ENCODE measurements at regions not wholly inside any gene's neighbourhood (a gene's known extent, or its start where the extent isn't known, plus 50 kb on each side); places are given as distances from the start of the nearest gene placed in this dataset.
A peak's percentile ranks its signal among the peaks of the same experiment; 100 is the strongest.

DNA sequence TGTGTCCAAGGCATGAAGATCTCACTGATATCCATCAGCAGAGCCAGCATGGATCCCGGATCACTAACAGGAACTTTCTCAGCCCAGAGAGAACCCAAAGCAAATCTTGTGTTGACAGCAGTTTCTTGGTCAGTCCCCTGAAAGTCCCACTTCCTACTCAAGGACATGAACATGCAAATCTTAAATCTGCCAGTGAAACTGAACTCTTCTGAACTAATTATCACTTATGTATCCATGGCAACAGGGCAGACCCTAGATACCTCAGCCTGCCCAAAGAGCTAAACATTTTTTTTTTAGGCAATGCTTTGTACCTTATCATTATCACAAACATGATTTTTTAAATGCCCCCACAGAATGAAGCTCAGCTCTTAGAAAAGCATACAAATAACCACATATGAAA lies 127.8 kb upstream of the DDX18 start:
- ATAC-seq (ENCODE audit: low read depth), result no peak

DNA sequence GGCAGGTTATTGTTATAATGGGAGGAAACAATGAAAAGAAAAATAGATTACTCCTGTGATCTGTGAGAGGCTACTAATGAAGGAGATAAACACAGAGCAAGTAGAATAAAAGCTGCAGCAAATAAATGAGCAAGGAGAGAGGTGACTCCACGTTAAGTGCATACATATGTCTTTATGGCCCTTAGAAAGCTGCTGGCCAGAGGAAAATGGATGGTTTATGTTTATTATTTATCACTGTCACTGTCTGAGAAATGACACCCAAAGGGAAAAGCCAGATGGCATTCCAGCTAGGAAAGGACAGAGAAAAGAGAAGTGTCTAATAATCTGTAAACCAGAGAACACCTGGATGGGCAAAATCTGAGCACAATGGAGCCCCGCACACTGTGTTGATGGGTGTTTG lies 122.9 kb upstream of the DDX18 start:
- POLR2A ChIA-PET, result no interaction called here
- Mint-ChIP-seq H3K27me3 (peaks cover 6% of the 10 kb centered on the region), H3K9me3 (no peaks in the 10 kb centered on the region), H3K4me3 (no peak overlapping the region), H3K36me3 (no peaks in the 10 kb centered on the region), H3K4me1 (no peaks in the 10 kb centered on the region), H3K27ac (no peak overlapping the region)
- DNase-seq (no peak), ATAC-seq (ENCODE audit: low read depth) (no peak)

More for the DNA sequence above, 127.8 kb upstream of the DDX18 start:
- no peak for DNase-seq
- H3K36me3 Mint-ChIP-seq, result no peaks in the 10 kb centered on the region
- H3K4me1 Mint-ChIP-seq, result no peaks in the 10 kb centered on the region
- POLR2A ChIA-PET, result no interaction called here
- no peak overlapping the region for H3K4me3 Mint-ChIP-seq
- peaks cover 11% of the 10 kb centered on the region for H3K27me3 Mint-ChIP-seq
- no peak overlapping the region for H3K27ac Mint-ChIP-seq
- H3K9me3 Mint-ChIP-seq, result no peaks in the 10 kb centered on the region

DNA sequence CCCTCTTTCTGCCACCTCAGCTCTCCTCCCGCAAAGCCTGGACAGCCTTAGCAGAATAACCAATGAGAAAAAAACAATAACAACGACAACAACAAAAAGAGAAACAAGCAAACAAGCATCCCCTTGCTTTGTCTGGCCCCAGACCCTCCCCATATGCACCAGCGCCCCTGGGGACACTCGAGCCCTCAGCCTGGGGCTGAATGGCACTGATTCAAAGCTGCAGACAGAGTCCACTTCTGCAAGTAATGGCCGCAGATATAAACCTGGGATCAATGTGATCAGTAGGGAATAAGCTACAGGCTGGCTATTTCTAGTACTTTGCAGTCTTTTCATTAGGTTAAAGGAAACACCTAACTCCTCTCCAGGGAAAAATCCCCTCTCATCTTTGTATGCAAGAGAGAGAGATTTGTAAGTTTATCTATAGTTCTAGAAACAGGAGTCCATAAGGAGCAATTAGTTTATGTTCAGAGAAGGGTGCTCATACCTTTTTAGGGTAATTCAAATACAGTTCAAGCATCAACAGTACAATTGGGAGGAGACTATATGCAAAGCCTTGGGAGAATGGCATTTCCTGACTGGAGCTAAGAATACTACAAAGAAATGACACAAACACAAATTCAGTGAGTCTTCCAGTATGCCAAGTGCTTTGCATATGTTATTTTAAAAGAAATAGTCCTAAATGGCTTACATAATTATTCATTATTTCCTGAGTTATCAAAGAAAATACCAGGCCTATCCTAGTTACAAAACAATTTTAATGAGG lies 122.3 kb upstream of the DDX18 start:
- DNase-seq, result no peak
- H3K9me3 Mint-ChIP-seq, result no peaks in the 10 kb centered on the region
- H3K4me3 Mint-ChIP-seq, result no peak overlapping the region
- no peak for ATAC-seq (ENCODE audit: low read depth)
- no peaks in the 10 kb centered on the region for H3K4me1 Mint-ChIP-seq
- no peaks in the 10 kb centered on the region for H3K36me3 Mint-ChIP-seq
- H3K27ac Mint-ChIP-seq, result no peak overlapping the region
- peaks cover 6% of the 10 kb centered on the region for H3K27me3 Mint-ChIP-seq
- POLR2A ChIA-PET, result no interaction called here

DNA sequence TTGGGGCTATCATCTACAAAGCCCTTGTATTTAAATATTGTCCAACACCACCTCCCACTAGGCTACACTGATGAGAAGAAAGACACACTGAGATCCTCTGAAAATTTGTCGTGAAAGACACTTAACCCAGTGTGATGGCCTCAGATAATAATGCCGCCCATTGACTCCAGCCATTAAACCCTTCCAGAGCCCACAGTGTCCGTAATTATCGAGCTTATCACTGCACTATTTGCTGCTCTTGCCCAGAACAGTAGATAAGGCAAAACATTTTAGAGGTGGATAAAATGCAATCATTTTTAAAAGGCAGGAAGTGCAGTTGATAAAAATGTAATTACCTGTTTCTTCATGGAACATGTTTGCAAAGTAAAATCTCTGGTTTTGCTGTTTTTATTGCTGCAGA lies 121.3 kb upstream of the DDX18 start:
- Mint-ChIP-seq H3K4me1 (no peaks in the 10 kb centered on the region), H3K4me3 (no peak overlapping the region), H3K27me3 (peaks cover 6% of the 10 kb centered on the region), H3K9me3 (no peaks in the 10 kb centered on the region), H3K27ac (no peak overlapping the region), H3K36me3 (no peaks in the 10 kb centered on the region)
- no peak for DNase-seq
- no peak for ATAC-seq (ENCODE audit: low read depth)
- POLR2A ChIA-PET, result no interaction called here

DNA sequence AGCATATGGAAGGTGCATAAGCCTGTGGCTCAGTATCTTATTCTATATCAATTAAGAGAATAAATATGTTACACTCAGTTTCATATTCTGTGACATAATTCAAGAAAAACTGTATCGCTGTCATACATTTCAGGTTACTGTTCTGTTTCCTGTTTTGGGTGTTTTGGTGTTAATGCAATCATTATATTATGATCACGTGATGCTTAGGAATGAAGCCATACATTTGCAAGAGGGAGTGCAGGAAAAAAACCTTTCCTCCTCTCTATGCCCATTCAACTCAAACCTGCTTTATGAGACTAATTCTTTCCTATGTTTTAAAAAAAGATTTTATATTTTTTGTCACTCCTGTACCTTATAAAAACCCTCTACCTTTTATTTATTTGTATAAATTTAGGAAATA lies 120.8 kb upstream of the DDX18 start:
- Mint-ChIP-seq H3K9me3 (no peaks in the 10 kb centered on the region), H3K27ac (no peak overlapping the region), H3K4me1 (no peaks in the 10 kb centered on the region), H3K4me3 (no peak overlapping the region), H3K27me3 (peaks cover 6% of the 10 kb centered on the region), H3K36me3 (no peaks in the 10 kb centered on the region)
- DNase-seq (no peak), ATAC-seq (ENCODE audit: low read depth) (no peak)
- POLR2A ChIA-PET, result no interaction called here

DNA sequence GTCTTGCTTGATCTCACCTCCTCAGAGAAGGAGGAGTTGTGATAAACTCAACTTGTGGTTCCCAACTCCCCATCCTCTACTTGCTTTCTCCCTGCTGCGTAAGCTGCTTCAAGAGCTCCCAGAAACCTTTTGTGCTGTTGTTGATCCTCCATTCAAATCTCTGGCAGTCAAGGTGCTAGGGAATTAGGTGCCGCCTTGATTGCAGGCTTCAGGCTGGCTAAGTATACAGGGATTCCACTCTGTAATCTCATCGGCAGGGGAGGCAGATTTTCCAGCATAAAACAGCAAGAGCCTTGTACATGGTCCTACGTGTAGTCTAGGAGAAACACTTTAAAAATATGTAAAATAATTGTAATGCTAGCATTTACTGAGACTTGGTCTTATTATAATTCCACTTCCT lies 116.2 kb upstream of the DDX18 start:
- H3K27ac Mint-ChIP-seq, result no peak overlapping the region
- DNase-seq (no peak), ATAC-seq (ENCODE audit: low read depth) (no peak)
- H3K9me3 Mint-ChIP-seq, result no peaks in the 10 kb centered on the region
- peaks cover 3% of the 10 kb centered on the region for H3K27me3 Mint-ChIP-seq
- H3K4me1 Mint-ChIP-seq, result no peaks in the 10 kb centered on the region
- POLR2A ChIA-PET, result no interaction called here
- no peaks in the 10 kb centered on the region for H3K36me3 Mint-ChIP-seq
- no peak overlapping the region for H3K4me3 Mint-ChIP-seq

DNA sequence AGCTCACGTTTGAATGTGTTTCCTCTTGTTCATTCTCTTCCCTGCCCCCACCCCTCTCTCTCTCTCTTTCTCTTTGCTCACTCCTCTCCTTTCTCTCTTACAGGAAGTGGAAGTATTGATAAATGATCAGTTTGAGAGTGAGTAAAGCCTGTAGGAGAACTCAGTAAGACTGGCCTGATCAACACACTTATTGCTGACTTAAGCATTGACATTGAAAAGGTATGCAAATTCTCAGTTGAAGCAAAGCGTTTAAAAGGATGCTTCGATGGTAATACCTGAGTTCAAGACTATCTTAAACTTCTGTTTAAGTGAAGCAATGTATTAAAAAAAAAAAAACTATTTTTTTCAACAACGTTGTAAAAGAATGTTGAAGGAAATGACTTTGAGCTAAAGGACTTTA lies 115.7 kb upstream of the DDX18 start:
- no peak overlapping the region for H3K27ac Mint-ChIP-seq
- no peak for DNase-seq
- no peak overlapping the region for H3K4me3 Mint-ChIP-seq
- no peaks in the 10 kb centered on the region for H3K4me1 Mint-ChIP-seq
- H3K36me3 Mint-ChIP-seq, result no peaks in the 10 kb centered on the region
- POLR2A ChIA-PET, result no interaction called here
- H3K9me3 Mint-ChIP-seq, result no peaks in the 10 kb centered on the region
- ATAC-seq (ENCODE audit: low read depth), result no peak
- H3K27me3 Mint-ChIP-seq, result peaks cover 3% of the 10 kb centered on the region

DNA sequence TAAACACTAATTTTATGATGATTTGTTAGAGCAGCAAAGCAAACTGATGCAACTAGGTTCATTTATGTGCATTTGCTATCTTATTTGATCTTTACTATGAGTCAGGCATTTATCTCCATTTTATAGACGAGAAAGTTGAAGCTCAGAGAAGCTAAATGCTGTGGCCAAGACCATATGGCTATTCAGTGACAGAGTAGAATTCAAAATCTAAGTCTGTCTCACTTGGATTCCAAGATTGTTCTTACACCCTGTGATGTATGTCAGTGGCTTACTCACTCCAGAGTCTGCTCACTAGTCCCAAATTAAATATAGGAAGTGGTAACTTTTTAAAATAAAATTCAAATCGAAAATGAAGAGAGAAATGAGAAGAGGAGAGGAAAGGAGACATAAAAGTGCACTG lies 114.0 kb upstream of the DDX18 start:
- H3K9me3 Mint-ChIP-seq, result no peaks in the 10 kb centered on the region
- peaks cover 3% of the 10 kb centered on the region for H3K27me3 Mint-ChIP-seq
- H3K4me3 Mint-ChIP-seq, result no peak overlapping the region
- H3K27ac Mint-ChIP-seq, result no peak overlapping the region
- POLR2A ChIA-PET, result no interaction called here
- no peaks in the 10 kb centered on the region for H3K36me3 Mint-ChIP-seq
- no peak for ATAC-seq (ENCODE audit: low read depth)
- no peaks in the 10 kb centered on the region for H3K4me1 Mint-ChIP-seq
- DNase-seq, result no peak

DNA sequence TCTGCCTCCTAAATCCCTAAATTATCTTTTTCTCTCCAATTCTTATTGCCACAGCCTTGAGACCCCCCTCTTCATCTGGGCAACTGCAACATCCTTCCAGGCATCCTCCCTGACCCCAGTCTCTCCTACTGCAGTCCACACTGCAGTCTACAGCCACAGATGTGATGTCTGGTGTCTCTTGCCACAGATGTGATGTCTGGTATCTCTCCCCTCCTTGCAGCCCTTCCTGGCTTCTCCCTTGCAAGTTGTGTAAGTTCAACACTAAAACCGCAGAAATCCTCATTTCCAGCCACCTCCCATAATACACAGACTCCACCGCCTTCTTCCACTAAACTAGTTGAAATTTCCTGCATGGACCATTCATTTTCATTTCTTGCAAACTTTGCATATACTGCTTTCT lies 113.1 kb upstream of the DDX18 start:
- Mint-ChIP-seq H3K36me3 (no peaks in the 10 kb centered on the region), H3K4me3 (no peak overlapping the region), H3K9me3 (no peaks in the 10 kb centered on the region), H3K27ac (no peak overlapping the region), H3K4me1 (no peaks in the 10 kb centered on the region), H3K27me3 (peaks cover 3% of the 10 kb centered on the region)
- DNase-seq (no peak), ATAC-seq (ENCODE audit: low read depth) (no peak)
- POLR2A ChIA-PET, result no interaction called here

DNA sequence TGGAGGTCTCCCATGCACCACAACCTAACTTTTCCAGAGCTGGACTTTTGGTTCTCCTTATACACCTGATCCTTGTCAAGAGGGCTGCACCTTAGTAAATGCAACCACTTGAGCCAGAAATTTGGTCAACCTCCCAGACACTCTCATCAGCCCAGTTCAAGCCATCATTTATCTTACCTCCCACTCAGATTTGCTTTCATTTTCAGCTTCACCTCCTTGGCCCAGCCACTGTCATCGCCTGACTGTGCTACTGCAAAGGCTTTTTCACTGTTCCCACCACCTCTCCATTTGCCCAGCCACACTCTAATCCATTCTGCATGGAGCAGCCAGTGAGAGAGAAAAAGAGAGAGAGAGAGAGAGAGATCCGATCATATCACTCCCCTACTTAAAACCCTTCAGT lies 112.4 kb upstream of the DDX18 start:
- POLR2A ChIA-PET, result no interaction called here
- peaks cover 3% of the 10 kb centered on the region for H3K27me3 Mint-ChIP-seq
- H3K4me3 Mint-ChIP-seq, result no peak overlapping the region
- no peak overlapping the region for H3K27ac Mint-ChIP-seq
- no peaks in the 10 kb centered on the region for H3K36me3 Mint-ChIP-seq
- DNase-seq (no peak), ATAC-seq (ENCODE audit: low read depth) (no peak)
- H3K9me3 Mint-ChIP-seq, result no peaks in the 10 kb centered on the region
- H3K4me1 Mint-ChIP-seq, result no peaks in the 10 kb centered on the region

DNA sequence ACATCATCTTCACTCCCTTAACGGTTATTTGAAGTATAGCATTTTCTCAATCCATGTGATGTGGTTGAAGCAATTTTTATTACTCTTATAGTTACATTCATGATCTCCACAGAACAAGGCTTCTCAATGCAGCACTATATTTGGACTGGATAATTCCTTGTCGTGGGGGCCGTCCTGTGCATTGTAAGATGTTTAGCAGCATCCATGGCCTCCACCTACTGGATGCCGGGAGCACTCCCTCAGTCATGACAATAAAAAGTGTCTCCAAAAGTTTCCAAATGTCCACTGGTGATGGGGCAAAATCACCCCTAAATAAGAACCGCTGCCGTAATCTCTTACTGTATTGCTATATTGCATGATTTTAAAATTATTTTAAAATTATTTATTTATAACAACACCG lies 110.6 kb upstream of the DDX18 start:
- POLR2A ChIA-PET, result no interaction called here
- H3K27me3 Mint-ChIP-seq, result no peaks in the 10 kb centered on the region
- no peaks in the 10 kb centered on the region for H3K36me3 Mint-ChIP-seq
- H3K9me3 Mint-ChIP-seq, result no peaks in the 10 kb centered on the region
- DNase-seq, result no peak
- no peaks in the 10 kb centered on the region for H3K4me1 Mint-ChIP-seq
- no peak overlapping the region for H3K27ac Mint-ChIP-seq
- H3K4me3 Mint-ChIP-seq, result no peak overlapping the region
- no peak for ATAC-seq (ENCODE audit: low read depth)

DNA sequence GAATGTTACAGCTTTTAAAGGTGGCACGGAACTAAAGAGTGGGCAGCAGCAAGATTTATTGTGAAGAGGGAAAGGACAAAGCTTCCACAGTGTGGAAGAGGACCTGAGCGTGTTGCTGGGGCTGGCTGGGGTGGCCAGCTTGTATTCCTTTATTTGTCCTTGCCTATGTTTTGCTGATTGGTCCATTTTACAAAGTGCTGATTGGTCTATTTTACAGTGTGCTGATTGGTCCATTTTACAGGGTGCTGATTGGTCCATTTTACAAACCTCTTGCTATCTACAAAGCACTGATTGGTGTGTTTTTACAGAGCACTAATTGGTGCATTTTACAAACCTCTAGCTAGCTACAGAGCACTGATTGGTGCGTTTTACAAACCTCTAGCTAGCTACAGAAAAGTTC lies 109.7 kb upstream of the DDX18 start:
- no peaks in the 10 kb centered on the region for H3K36me3 Mint-ChIP-seq
- no peaks in the 10 kb centered on the region for H3K4me1 Mint-ChIP-seq
- H3K27ac Mint-ChIP-seq, result no peak overlapping the region
- no peaks in the 10 kb centered on the region for H3K27me3 Mint-ChIP-seq
- POLR2A ChIA-PET, result no interaction called here
- no peaks in the 10 kb centered on the region for H3K9me3 Mint-ChIP-seq
- DNase-seq, result no peak
- no peak overlapping the region for H3K4me3 Mint-ChIP-seq
- no peak for ATAC-seq (ENCODE audit: low read depth)

DNA sequence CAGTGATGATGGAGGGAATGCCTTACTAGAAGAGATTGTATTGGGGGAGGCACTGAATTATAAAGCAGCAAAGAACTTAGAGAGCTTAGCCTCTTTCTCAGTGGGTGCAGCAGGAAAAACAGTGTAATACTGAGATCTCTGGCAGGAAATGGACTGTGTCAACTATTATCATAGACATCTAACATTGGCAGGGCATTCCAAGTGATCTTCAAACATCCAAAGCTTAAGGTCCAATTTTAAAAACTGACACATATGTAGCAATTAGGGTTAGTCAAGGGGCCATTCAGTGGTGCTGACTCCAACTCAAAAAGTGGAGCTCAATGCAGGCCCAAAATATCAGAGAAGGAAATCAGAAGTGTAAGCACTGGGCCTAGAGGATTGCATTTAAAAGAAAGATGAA lies 106.6 kb upstream of the DDX18 start:
- ATAC-seq (ENCODE audit: low read depth), result no peak
- Mint-ChIP-seq H3K27me3 (no peaks in the 10 kb centered on the region), H3K4me1 (no peaks in the 10 kb centered on the region), H3K36me3 (no peaks in the 10 kb centered on the region), H3K27ac (no peak overlapping the region), H3K9me3 (no peaks in the 10 kb centered on the region), H3K4me3 (no peak overlapping the region)
- no peak for DNase-seq
- POLR2A ChIA-PET, result no interaction called here

DNA sequence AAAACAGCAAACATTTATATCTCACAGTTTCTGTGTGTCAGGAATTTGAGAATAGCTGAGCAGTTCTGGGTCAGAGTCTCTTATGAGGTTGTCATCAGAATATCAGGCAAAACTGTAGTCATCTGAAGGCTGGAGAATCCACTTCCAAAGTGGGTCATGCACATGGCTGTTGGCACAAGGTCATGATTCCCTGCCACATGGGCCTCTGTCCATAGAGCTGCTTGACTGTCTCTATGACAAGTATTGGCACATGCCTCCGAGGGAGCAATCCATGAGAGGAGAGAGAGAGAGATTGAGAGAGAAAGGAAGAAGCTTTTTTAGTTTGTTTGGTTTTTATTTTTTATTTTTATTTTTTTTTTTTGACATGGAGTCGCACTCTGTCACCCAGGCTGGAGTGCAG lies 101.8 kb upstream of the DDX18 start:
- POLR2A ChIA-PET, result no interaction called here
- DNase-seq (no peak), ATAC-seq (ENCODE audit: low read depth) (no peak)
- Mint-ChIP-seq H3K4me1 (no peaks in the 10 kb centered on the region), H3K36me3 (no peaks in the 10 kb centered on the region), H3K27me3 (no peaks in the 10 kb centered on the region), H3K4me3 (no peak overlapping the region), H3K27ac (peak overlapping the region; percentile 47), H3K9me3 (no peaks in the 10 kb centered on the region)

DNA sequence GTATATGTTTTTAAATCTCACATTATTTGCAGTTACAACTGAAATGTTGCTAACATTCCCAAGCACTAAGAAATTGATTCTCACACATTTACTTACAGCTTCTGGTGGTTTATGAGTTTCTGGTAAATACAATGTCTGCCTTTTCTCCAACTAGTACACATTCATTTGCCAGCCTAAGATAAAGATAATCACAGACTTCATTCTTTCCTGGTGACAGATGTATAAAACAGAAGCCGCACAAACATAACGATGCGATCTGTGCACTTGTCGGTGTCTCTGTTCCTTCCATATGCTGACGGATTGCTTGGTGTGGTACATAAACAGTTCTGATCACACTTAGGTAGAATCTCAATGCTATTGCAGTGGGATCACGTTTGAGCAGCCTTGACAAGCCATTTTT lies 100.4 kb upstream of the DDX18 start:
- no peak overlapping the region for H3K4me3 Mint-ChIP-seq
- ATAC-seq (ENCODE audit: low read depth), result no peak
- no peak overlapping the region for H3K27ac Mint-ChIP-seq
- no peak for DNase-seq
- H3K27me3 Mint-ChIP-seq, result peaks cover 5% of the 10 kb centered on the region
- POLR2A ChIA-PET, result no interaction called here
- no peaks in the 10 kb centered on the region for H3K9me3 Mint-ChIP-seq
- no peaks in the 10 kb centered on the region for H3K36me3 Mint-ChIP-seq
- peaks cover 2% of the 10 kb centered on the region for H3K4me1 Mint-ChIP-seq

Measured in activated naive CD8-positive, alpha-beta T cell treated with anti-CD3 and anti-CD28 coated beads, Interleukin-2, amount 10 ng/mL, durations not matched to agents 7 days and 5 days (primary cell).